ENCODE measurements at regions not wholly inside any gene's neighbourhood (a gene's known extent, or its start where the extent isn't known, plus 50 kb on each side); places are given as distances from the start of the nearest gene placed in this dataset.

- Histone ChIP-seq H3K27me3 (ENCODE audit: control insufficient read depth, insufficient read depth, low read length) (no peaks in the 10 kb centered on the region), H3K36me3 (replicated peaks; ENCODE audit: control insufficient read depth, insufficient read depth, low read length) (no peaks in the 10 kb centered on the region), H3K4me3 (ENCODE audit: insufficient read depth, low read depth, low read length) (no peak overlapping the region)
- DNase-seq, result no peak
These were observed 81.4 kb upstream of the IL6 start for GRCh38 chr7:22645418-22646181.

DNA sequence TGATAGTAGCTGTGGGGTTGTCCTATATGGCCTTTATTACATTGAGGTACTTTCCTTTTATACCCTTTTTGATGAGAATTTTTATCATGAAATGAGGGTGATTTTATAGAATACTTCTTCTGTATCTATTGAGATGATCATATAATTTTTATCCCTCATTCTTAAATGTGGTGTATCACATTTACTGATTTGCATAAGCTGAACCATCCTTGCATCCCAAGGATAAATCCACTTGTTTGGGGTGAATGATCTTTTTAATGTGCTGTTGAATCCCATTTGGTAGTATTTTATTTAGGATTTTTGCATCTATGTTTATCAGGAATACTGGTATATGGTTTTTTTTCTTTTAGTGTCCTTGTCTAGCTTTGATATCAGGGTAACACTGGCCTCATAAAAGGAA, 84.5 kb upstream of the IL6 start:
- H3K36me3 ChIP-seq (replicated peaks; ENCODE audit: control insufficient read depth, insufficient read depth, low read length), result no peaks in the 10 kb centered on the region
- H3K4me3 ChIP-seq (ENCODE audit: insufficient read depth, low read depth, low read length), result no peak overlapping the region
- no peak for DNase-seq
- H3K27me3 ChIP-seq (ENCODE audit: control insufficient read depth, insufficient read depth, low read length), result no peaks in the 10 kb centered on the region

DNA sequence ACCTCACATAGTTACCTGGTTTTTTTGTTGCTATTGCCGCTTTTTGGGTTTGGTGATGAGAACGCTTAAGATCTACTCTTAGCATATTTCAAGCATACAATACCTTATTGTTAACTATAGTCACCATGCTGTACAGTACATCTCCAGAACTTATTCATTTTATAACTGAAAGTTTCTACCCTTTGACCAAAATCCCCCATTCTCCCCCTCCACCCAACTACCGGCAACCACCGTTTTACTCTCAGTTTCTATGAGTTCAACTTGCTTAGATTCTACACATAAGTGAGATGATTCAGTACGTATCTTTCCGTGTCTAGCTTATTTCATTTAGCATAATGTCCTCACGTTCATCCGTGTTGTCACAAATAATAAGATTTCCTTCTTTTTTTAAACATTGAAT, 86.7 kb upstream of the IL6 start:
- Histone ChIP-seq H3K27me3 (ENCODE audit: control insufficient read depth, insufficient read depth, low read length) (no peaks in the 10 kb centered on the region), H3K36me3 (replicated peaks; ENCODE audit: control insufficient read depth, insufficient read depth, low read length) (no peaks in the 10 kb centered on the region), H3K4me3 (ENCODE audit: insufficient read depth, low read depth, low read length) (no peak overlapping the region)
- no peak for DNase-seq

DNA sequence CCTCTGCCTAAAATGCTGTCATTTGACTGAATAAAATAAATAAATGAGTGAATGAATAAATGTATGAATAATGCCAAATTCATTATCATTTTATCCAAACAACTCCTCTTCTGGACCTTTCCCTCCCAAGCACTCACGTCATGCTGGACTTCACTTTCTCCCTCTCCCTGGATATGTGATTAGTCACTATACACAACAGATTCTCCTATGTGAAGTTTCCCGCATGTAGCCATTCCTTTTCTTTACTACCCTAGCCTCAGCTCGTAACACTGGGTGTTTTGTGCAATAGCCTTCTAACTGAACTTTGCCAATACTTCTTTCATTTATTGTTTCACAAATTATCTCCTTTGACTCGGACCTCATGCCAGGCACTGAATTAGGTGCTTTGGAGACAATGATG, 87.6 kb upstream of the IL6 start:
- Histone ChIP-seq H3K4me3 (ENCODE audit: insufficient read depth, low read depth, low read length) (no peak overlapping the region), H3K36me3 (replicated peaks; ENCODE audit: control insufficient read depth, insufficient read depth, low read length) (no peaks in the 10 kb centered on the region), H3K27me3 (ENCODE audit: control insufficient read depth, insufficient read depth, low read length) (no peaks in the 10 kb centered on the region)
- no peak for DNase-seq

DNA sequence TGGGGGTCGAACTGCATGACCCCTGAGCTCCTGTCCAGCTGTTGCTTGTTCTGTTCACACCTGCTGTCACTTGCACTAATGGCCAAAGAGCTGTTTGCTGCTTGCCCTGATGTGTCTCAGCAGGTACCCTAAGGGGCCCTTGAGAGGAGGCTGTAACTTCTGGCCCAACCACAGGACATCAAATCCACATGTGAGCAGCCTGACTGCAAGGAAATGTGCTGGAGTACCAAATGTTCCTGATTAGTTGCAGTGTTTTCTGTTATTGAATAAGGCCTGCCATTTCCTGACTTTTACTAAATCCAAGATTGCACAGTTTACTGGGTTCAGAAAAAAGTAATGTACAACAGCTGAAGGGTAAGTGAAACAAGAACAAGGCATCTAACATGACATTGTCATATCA, 91.7 kb upstream of the IL6 start:
- no peak for DNase-seq
- Histone ChIP-seq H3K4me3 (ENCODE audit: insufficient read depth, low read depth, low read length) (no peak overlapping the region), H3K27me3 (ENCODE audit: control insufficient read depth, insufficient read depth, low read length) (no peaks in the 10 kb centered on the region)

GRCh38 chr7:22633954-22634474, 93.0 kb upstream of the IL6 start:
- no peaks in the 10 kb centered on the region for H3K27me3 ChIP-seq (ENCODE audit: control insufficient read depth, insufficient read depth, low read length)
- H3K4me3 ChIP-seq (ENCODE audit: insufficient read depth, low read depth, low read length), result no peak overlapping the region
- DNase-seq, result no peak
- H3K36me3 ChIP-seq (replicated peaks; ENCODE audit: control insufficient read depth, insufficient read depth, low read length), result no peaks in the 10 kb centered on the region

More for the DNA sequence above, 91.7 kb upstream of the IL6 start:
- no peaks in the 10 kb centered on the region for H3K36me3 ChIP-seq (replicated peaks; ENCODE audit: control insufficient read depth, insufficient read depth, low read length)

- Histone ChIP-seq H3K36me3 (replicated peaks; ENCODE audit: control insufficient read depth, insufficient read depth, low read length) (no peaks in the 10 kb centered on the region), H3K4me3 (ENCODE audit: insufficient read depth, low read depth, low read length) (no peak overlapping the region), H3K27me3 (ENCODE audit: control insufficient read depth, insufficient read depth, low read length) (no peaks in the 10 kb centered on the region)
- no peak for DNase-seq
These were observed 93.6 kb upstream of the IL6 start for GRCh38 chr7:22633286-22633953.

GRCh38 chr7:22632674-22633073, 94.3 kb upstream of the IL6 start:
- H3K4me3 ChIP-seq (ENCODE audit: insufficient read depth, low read depth, low read length), result no peak overlapping the region
- no peak for DNase-seq
- H3K36me3 ChIP-seq (replicated peaks; ENCODE audit: control insufficient read depth, insufficient read depth, low read length), result no peaks in the 10 kb centered on the region
- H3K27me3 ChIP-seq (ENCODE audit: control insufficient read depth, insufficient read depth, low read length), result no peaks in the 10 kb centered on the region

DNA sequence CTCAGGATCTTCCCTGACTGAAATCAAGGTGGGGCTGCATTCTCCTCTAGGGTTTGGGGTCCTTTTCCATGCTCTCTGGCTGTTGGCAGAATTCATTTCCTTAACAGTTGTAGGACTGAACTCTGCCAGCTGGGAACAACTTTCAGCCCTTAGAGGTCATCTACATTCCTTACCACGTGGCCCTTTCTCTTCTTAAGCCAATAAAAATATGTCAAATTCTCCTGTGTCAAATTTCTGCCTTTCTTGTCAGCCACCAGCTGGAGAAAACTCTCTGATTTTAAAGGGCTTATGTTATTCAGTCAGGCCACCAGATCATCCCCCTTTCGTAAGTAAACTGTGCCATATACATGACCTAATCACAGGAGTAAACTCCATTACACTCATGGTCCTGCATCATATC, 95.3 kb upstream of the IL6 start:
- no peak for DNase-seq
- Histone ChIP-seq H3K36me3 (replicated peaks; ENCODE audit: control insufficient read depth, insufficient read depth, low read length) (no peaks in the 10 kb centered on the region), H3K4me3 (ENCODE audit: insufficient read depth, low read depth, low read length) (no peak overlapping the region), H3K27me3 (ENCODE audit: control insufficient read depth, insufficient read depth, low read length) (no peaks in the 10 kb centered on the region)

GRCh38 chr7:22630069-22630468, 96.9 kb upstream of the IL6 start:
- Histone ChIP-seq H3K4me3 (ENCODE audit: insufficient read depth, low read depth, low read length) (no peak overlapping the region), H3K36me3 (replicated peaks; ENCODE audit: control insufficient read depth, insufficient read depth, low read length) (no peaks in the 10 kb centered on the region), H3K27me3 (ENCODE audit: control insufficient read depth, insufficient read depth, low read length) (no peaks in the 10 kb centered on the region)
- DNase-seq, result no peak

GRCh38 chr7:22629056-22629455, 97.9 kb upstream of the IL6 start:
- Histone ChIP-seq H3K4me3 (ENCODE audit: insufficient read depth, low read depth, low read length) (no peak overlapping the region), H3K36me3 (replicated peaks; ENCODE audit: control insufficient read depth, insufficient read depth, low read length) (no peaks in the 10 kb centered on the region), H3K27me3 (ENCODE audit: control insufficient read depth, insufficient read depth, low read length) (no peaks in the 10 kb centered on the region)
- DNase-seq, result no peak

DNA sequence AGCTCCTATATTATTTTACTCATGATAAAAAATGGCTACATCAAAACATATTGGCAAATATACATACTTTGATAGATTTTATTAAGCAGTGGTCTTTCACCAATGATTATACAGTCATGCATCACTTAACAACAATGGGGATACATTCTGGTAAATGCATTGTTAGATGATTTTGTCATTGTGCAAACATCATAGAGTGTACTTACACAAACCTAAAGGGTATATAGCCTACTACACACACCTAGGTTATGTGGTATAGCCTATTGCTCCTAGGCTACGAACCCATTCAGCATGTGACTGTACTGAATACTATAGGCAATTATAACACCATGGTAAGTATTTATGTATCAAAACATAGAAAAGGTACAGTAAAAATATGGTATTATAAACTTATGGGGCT, 98.9 kb upstream of the IL6 start:
- Histone ChIP-seq H3K4me3 (ENCODE audit: insufficient read depth, low read depth, low read length) (no peak overlapping the region), H3K27me3 (ENCODE audit: control insufficient read depth, insufficient read depth, low read length) (no peaks in the 10 kb centered on the region), H3K36me3 (replicated peaks; ENCODE audit: control insufficient read depth, insufficient read depth, low read length) (no peaks in the 10 kb centered on the region)
- DNase-seq, result no peak

DNA sequence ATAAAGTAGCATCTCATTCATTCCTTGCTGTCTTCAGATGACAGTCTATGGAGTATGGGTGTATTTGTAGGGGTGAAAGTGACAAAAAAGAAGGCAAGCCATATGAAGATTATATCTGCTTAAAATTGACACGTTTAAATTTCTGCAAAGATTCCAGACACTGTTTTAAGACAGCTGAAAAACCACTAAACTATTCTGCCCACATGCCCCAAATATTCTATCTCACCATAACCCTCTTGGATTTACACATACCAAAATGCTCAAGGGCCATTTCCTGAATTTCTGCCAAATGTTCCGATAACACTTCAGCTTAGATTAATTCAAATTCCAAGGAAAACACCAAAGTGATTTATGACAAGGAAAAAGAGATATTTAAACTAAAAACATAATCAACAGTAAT, 99.9 kb upstream of the IL6 start:
- H3K27me3 ChIP-seq (ENCODE audit: control insufficient read depth, insufficient read depth, low read length), result no peaks in the 10 kb centered on the region
- no peaks in the 10 kb centered on the region for H3K36me3 ChIP-seq (replicated peaks; ENCODE audit: control insufficient read depth, insufficient read depth, low read length)
- DNase-seq, result no peak
- no peak overlapping the region for H3K4me3 ChIP-seq (ENCODE audit: insufficient read depth, low read depth, low read length)

DNA sequence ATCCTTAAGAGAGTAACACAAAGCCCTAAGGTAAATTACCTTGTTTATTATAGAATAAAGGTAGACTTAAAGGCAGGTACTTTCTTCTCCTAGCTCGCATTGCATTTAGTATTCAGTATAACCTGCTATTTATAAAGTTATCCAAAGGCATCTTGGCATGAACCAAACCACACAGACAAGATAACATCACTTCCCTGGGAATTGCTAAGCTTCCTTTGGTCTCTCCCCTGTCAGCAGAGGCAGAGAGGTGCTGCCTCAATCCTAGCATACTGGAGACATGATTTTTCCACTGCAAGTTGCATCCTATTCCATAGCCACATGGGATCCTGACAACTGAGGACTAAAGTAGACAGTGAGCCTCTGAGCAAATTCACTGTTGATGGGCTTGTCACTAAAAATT, 101.7 kb upstream of the IL6 start:
- no peak overlapping the region for H3K4me3 ChIP-seq (ENCODE audit: insufficient read depth, low read depth, low read length)
- DNase-seq, result no peak
- no peaks in the 10 kb centered on the region for H3K27me3 ChIP-seq (ENCODE audit: control insufficient read depth, insufficient read depth, low read length)
- no peaks in the 10 kb centered on the region for H3K36me3 ChIP-seq (replicated peaks; ENCODE audit: control insufficient read depth, insufficient read depth, low read length)

DNA sequence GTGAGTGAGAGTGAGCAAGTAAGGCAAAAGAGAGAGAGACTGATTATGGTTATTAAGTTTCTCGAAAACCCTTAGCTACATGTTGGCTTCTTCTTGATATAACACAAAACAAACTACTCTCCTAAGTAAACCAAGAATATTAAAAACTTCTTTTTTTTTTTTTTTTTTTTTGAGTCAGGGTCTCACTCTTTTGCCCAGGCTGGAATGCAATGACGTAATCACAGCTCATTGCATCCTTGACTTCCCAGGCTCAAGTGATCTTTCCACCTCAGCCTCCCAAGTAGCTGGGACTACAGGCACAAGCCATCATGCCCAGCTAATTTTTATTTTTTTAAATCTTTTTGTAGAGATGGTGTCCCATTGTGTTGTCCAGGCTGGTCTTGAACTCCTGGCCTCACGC, 102.2 kb upstream of the IL6 start:
- Histone ChIP-seq H3K27me3 (ENCODE audit: control insufficient read depth, insufficient read depth, low read length) (no peaks in the 10 kb centered on the region), H3K4me3 (ENCODE audit: insufficient read depth, low read depth, low read length) (no peak overlapping the region), H3K36me3 (replicated peaks; ENCODE audit: control insufficient read depth, insufficient read depth, low read length) (no peaks in the 10 kb centered on the region)
- no peak for DNase-seq

Measured in H7 (cell line).